IPS DF 4.7 (cell line): ENCODE measurements at regions not wholly inside any gene's neighbourhood (a gene's known extent, or its start where the extent isn't known, plus 50 kb on each side); places are given as distances from the start of the nearest gene placed in this dataset.

ENCODE experiments used
- DNase-seq: peaks from one replicate; pipeline ENCODE4 v3.0.0-alpha.2; 2013; ENCODE audit warnings: low spot score; ENCODE audit errors: extremely low read depth

GRCh38 chr4:104418286-104418685 lies 76.4 kb downstream of the CXXC4 start:
- DNase-seq: no peak

GRCh38 chr4:104417357-104417882 lies 77.3 kb downstream of the CXXC4 start:
- no peak for DNase-seq

DNA sequence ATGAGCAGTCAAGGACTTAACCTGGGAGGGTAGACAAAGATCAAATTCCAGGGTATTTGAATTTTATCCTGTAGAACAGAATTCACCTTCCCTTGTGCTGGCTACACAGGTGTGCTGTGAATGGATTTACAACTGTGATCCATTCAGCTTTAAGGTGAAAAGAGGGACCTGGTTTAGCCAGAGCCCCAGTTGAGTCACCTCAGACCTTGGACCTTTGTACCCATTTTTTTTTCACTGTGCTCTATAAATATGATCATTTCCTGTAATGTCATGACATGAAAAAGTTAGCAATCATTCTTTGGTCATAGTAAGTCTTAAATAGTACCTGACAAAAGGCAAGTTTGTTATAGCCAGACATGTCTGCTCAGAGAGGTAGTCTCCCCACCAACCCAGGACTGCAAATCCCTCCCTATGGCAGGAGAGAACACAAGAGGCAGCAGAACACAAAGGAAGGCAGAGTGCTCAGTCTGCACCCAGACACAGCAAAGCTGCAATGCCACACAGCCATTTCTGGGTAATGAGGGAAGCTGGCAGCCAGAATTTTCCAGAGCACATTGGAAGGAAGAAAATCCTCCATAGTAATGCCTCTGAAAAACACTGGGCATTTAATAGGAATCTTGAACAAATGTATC lies 77.9 kb downstream of the CXXC4 start:
- DNase-seq: no peak

DNA sequence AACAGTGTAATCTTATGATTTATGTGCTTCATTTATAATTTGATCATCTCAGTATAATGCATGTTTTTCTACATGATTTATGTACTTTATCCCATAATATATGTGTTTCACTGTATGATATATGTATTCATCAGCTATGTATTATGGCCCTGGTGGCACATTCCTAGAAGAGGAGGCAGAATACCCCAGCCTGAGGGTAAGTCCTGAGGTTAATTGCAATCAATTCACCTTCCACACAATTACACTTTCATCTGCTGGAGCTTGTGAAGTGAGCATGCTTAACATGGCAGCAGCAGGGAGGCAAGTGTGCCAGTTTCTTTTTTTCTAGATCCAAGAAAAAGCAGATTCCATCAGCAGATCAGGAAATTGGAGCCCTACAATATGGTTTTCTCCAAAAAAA lies 81.2 kb downstream of the CXXC4 start:
- DNase-seq: no peak

- DNase-seq: no peak
These were observed 82.3 kb downstream of the CXXC4 start for GRCh38 chr4:104412344-104412743.

DNA sequence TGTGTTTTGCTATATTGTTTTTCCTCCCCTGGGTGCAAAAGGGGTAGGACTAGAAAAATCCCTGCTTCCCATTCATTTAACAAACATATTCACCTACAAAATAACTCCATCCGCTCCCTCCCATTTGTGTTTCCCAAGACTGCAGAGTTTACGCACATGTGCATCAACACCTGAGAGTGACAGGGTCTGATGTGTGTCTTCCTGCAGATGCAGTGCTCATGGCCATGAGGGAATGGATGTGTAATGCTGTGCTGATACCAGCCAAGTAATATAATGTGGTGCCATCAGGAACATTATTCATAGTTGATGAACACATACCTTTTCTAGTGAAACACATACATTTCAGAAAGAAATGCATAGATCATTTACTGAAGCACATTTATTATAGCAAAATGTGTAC lies 83.2 kb downstream of the CXXC4 start:
- DNase-seq: no peak

DNA sequence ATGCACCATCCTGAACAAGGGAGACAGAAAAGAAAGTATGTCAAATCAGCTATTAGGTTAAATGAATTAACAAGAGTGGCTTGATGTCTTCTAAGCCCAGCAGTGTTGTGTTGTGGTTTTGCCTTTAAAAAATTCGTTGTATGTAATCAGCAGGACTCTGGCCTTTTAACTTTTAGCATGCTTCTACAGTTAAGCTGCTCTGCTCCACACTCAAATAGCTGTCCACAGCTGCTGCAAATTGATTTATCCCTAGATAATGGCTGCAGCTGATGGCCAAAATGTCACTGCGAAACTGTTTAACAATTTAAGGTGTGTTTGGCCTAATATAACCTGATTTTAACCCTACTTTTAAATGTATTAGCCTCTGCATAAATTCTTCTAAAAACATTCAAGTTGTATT lies 85.8 kb downstream of the CXXC4 start:
- no peak for DNase-seq

GRCh38 chr4:104404361-104404760 lies 90.3 kb downstream of the CXXC4 start:
- DNase-seq: no peak

GRCh38 chr4:104395168-104395614 lies 99.5 kb downstream of the CXXC4 start:
- DNase-seq: no peak

DNA sequence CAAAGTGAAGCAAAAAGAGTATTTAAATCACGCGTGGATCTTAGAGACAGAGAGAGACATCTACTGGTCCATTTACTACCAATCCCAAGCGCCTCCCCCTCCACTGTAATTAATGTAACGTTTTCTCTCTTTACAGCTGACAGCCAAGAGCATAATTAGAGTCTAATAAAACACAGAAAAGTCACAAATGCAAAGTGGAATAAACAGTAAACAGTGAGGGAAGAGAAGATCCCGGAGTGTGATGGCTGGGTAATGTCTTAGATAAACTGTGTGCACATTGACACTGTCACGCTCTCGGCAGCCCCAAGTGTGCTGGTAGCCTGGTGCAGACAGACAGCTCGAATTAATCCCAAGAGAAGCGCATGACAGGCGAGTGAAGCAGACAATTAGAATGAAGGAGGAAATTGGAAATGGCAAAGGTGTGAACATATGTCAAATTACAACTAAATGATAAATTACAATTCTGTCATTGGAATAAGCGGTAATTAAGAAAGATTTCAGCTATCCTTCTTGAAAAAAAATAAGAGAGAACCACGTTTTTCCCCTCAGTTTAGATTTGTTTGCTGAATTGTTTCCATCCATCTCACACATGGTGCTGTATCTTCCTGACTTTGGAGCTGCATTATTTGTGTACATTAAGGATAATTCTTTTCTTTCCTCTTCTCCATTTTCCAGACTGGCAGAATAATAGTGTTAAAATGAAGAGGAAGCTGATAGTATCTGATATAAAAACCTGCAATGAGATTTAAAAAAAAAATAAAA lies 100.1 kb downstream of the CXXC4 start:
- DNase-seq: no peak

DNA sequence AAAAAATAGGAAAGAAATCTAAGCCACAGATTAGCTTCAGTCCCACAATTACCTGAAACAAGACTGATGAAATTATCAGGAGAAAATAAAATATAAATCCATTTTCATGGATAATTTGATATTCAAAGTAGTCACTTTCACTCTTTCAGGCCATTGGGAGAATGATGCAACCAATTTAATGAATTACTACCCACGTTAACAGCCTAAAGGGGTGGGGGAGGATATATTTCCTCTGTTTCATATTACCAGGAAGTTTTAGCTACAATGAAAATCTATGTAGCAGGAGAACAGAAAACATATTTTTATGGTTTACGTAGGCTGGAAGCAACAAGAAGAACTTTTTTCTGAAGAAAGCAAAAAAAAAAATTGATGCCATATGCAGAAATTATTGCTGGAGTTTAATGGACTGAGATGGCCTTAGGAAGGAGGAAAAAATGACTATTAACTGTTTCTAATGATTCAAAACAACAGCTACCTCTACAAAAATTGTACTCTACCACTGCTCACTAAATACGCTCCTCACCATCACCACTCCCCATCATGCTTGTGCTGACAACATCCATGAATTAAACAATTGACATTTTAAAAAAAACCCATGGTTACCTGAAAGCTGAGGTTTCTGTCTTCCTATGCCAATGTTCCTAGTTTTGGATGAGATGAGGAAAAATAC lies 100.9 kb downstream of the CXXC4 start:
- no peak for DNase-seq

GRCh38 chr4:104385713-104386112 lies 109.0 kb downstream of the CXXC4 start:
- DNase-seq: no peak

DNA sequence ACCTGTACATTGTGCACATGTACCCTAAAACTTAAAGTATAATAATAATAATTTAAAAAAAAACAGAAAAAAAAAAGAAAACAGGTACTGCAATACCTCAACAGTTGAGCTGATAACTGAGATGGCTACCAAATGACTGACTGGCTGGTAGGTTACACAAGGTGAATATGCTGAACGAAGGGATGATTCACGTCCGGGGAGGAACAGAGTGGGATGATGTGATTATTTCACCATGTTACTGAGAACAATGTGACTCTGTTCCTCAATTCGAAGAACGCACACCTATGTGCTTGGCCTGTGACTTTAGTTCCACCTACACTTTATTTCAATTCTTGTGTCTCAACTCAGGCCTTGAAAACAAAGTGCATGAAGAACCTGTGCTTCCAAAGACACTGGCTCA lies 111.7 kb downstream of the CXXC4 start:
- DNase-seq: no peak

- DNase-seq: no peak
These were observed 113.0 kb downstream of the CXXC4 start for GRCh38 chr4:104381729-104382128.

DNA sequence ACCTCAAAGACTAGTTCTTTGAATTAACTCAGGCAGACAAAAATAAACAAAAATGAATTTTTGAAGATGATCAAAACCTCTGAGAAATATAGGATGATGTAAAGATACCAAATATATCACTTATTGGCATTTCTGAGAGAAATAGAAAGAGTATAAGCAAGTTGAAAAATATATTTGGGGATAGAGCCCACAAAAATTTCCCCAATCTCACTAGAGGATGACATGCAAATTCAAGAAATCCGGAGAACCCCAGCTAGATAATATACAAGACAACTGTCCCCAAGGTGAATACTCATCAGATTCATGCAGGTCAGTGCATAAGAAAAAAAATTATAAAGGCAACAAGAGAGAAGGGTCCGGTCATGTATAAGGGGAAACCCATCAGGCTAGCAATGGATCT lies 129.1 kb downstream of the CXXC4 start:
- DNase-seq: no peak

- DNase-seq: no peak
These were observed 141.2 kb downstream of the CXXC4 start for GRCh38 chr4:104353481-104353880.

DNA sequence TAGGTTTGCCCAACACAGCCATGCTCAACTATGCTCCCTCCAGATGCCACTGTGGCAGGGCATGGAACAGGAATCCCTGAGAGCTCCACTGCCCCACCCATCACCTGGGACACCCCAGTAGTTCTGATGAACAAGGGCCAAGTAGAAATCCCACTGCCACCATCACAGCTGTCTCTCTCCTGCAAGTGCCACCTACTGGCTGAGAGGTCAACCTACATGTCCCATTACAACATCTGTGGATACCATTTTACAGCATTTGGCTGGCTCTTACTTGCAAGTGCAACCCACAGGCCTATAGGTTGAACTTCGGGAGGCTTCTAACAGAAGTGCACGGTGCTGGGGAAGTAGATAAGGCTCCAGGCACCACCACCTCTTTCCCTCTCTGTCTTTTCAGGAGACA lies 142.5 kb downstream of the CXXC4 start:
- peak; percentile 33 for DNase-seq

DNA sequence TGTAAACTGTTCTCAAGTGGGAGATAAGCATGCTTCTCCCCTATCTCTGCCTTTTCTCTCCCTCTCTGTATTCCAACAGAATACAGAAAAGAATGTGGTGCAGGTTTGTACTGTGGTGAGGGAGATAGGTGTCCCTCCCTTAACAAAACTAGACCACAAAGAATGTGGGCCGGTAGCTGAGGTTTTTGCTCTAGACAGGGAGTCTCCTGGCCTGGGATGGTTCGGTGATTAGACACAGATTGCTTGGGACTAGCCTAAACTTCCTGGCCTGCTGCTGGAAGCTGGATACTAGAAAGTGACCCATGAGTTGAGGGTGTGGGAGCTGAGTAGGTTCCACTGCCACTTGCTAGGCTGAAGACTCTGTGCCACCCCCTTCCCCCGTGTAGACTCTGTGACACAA lies 143.0 kb downstream of the CXXC4 start:
- no peak for DNase-seq

DNA sequence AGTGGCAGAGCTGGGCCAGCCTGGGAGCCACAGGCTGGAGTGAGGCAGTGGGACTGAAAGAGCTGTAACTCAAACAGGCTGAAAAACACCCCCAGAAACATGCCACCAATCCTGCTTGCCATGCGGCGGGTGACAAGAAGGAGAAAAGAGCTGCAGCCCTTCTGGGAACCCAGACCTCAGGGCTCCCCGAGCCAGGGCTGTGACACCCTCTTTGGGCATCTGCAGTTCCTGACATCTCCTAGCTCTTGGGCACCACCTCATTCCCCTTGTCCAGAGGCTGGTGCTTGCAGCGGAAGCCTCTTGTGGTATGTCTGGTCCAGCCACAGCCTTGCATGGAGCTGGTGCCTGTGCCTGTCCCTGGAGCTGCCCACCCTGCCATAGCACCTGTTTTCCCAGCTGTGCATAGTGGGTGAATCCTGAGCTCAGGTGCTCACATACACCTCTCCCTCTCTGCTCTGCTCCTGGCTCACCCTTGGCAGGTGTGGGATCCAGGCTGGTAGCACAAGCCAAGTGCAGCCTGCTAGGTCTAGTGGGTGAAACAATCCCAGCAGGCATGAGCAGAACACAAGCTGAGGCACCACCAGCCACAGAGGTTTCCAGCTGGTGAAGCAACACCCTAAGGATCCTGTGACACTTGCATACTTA lies 149.0 kb downstream of the CXXC4 start:
- no peak for DNase-seq

GRCh38 chr4:104344342-104344980 lies 150.2 kb downstream of the CXXC4 start:
- no peak for DNase-seq

DNA sequence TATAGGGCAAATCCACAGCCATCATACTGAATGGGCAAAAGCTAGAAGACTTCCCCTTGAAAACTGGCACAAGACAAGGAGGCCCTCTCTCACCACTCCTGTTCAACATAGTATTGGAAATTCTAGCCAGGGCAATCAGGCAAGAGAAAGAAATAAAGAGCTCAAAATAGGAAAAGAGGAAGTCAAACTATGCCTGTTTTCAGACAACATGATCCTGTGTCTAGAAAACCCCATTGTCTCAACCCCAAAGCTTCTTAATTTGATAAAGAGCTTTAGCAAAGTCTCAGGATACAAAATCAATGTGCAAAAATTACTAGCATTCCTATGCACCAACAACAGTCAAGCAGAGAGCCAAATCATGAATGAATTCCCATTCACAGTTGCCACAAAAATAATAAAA lies 160.3 kb downstream of the CXXC4 start:
- no peak for DNase-seq
